Stimulated activated CD4-positive, alpha-beta T cell treated with anti-CD3 and anti-CD28 coated beads, Interleukin-2, amount 100 ng/mL, for 48 hours (primary cell): ENCODE measurements at regions not wholly inside any gene's neighbourhood (a gene's known extent, or its start where the extent isn't known, plus 50 kb on each side); places are given as distances from the start of the nearest gene placed in this dataset.

Experiments
- DNase-seq, 2 donors: peaks; one replicate each; pipeline ENCODE4 v3.0.0-alpha.2; 2020

- no peak for DNase-seq
These were observed 383.3 kb downstream of the MTX2 start for GRCh38 chr2:176652300-176653182.

- DNase-seq = no peak
These were observed 384.5 kb downstream of the MTX2 start for GRCh38 chr2:176653479-176654443.

- DNase-seq = no peak
These were observed 387.0 kb downstream of the MTX2 start for GRCh38 chr2:176656038-176656775.

- no peak for DNase-seq
These were observed 387.5 kb downstream of the MTX2 start for GRCh38 chr2:176656776-176657140.

GRCh38 chr2:176657393-176657792 is 388.2 kb downstream of the MTX2 start:
- no peak for DNase-seq

- DNase-seq = no peak
These were observed 389.5 kb downstream of the MTX2 start for GRCh38 chr2:176658708-176659107.

- DNase-seq = no peak
These were observed 393.5 kb downstream of the MTX2 start for GRCh38 chr2:176662753-176663152.

- DNase-seq = no peak
These were observed 395.2 kb downstream of the MTX2 start for GRCh38 chr2:176664478-176664877.

- no peak for DNase-seq
These were observed 395.8 kb downstream of the MTX2 start for GRCh38 chr2:176665086-176665485.

- no peak for DNase-seq
These were observed 399.7 kb downstream of the MTX2 start for GRCh38 chr2:176668912-176669311.

GRCh38 chr2:176669398-176670174 is 400.3 kb downstream of the MTX2 start:
- no peak for DNase-seq

GRCh38 chr2:176675271-176675949 is 406.2 kb downstream of the MTX2 start:
- DNase-seq = no peak

GRCh38 chr2:176677746-176678265 is 408.6 kb downstream of the MTX2 start:
- DNase-seq = no peak

- no peak for DNase-seq
These were observed 409.3 kb downstream of the MTX2 start for GRCh38 chr2:176678571-176678970.

GRCh38 chr2:176679061-176679669 is 409.9 kb downstream of the MTX2 start:
- no peak for DNase-seq

GRCh38 chr2:176680916-176681516 is 411.8 kb downstream of the MTX2 start:
- no peak for DNase-seq

GRCh38 chr2:176681584-176682115 is 412.4 kb downstream of the MTX2 start:
- DNase-seq = no peak

GRCh38 chr2:176682278-176682677 is 413.0 kb downstream of the MTX2 start:
- DNase-seq = no peak

GRCh38 chr2:176683618-176684111 is 414.4 kb downstream of the MTX2 start:
- no peak for DNase-seq

- DNase-seq = no peak
These were observed 416.7 kb downstream of the MTX2 start for GRCh38 chr2:176685908-176686307.
